ENCODE measurements at regions not wholly inside any gene's neighbourhood (a gene's known extent, or its start where the extent isn't known, plus 50 kb on each side); places are given as distances from the start of the nearest gene placed in this dataset.

- no peak overlapping the region for H3K27ac ChIP-seq (ENCODE audit: low read depth in 1 of 2, low read length in 2 of 2)
- H3K27me3 ChIP-seq (ENCODE audit: control insufficient read depth in 1 of 2, insufficient read depth in 2 of 2, low read length in 1 of 2): no peaks in the 10 kb centered on the region
- intact Hi-C loops (cut with DNase I): no loop called here
- H3K4me3 ChIP-seq (ENCODE audit: low read length in 2 of 2): no peak overlapping the region
- no peak for ATAC-seq (ENCODE audit: low FRiP score)
- H3K4me1 ChIP-seq (ENCODE audit: control insufficient read depth in 1 of 2, insufficient read depth in 2 of 2, low read length in 2 of 2): no peaks in the 10 kb centered on the region
- no peaks in the 10 kb centered on the region for H3K9me3 ChIP-seq (ENCODE audit: control insufficient read depth, low read length)
- no peak for DNase-seq
- WGBS, 2 donors: 77 to 83% methylated on average over 4 of the region's 4 CpGs
- no peaks in the 10 kb centered on the region for H3K36me3 ChIP-seq (ENCODE audit: control insufficient read depth in 1 of 2, insufficient read depth in 2 of 2, low read length in 1 of 2)
Observed at GRCh38 chr18:42289526-42289925, 334.5 kb downstream of the PIK3C3 start.

- 67 to 69% methylated on average over 7 of the region's 7 CpGs for WGBS, 2 donors
- Histone ChIP-seq H3K4me3 (ENCODE audit: low read length in 2 of 2) (no peak overlapping the region), H3K27ac (ENCODE audit: low read depth in 1 of 2, low read length in 2 of 2) (no peak overlapping the region), H3K36me3 (ENCODE audit: control insufficient read depth in 1 of 2, insufficient read depth in 2 of 2, low read length in 1 of 2) (no peaks in the 10 kb centered on the region), H3K9me3 (ENCODE audit: control insufficient read depth, low read length) (no peaks in the 10 kb centered on the region), H3K4me1 (ENCODE audit: control insufficient read depth in 1 of 2, insufficient read depth in 2 of 2, low read length in 2 of 2) (no peaks in the 10 kb centered on the region), H3K27me3 (ENCODE audit: control insufficient read depth in 1 of 2, insufficient read depth in 2 of 2, low read length in 1 of 2) (no peaks in the 10 kb centered on the region)
- DNase-seq (no peak), ATAC-seq (ENCODE audit: low FRiP score) (no peak)
- intact Hi-C loops (cut with DNase I): no loop called here
Observed at GRCh38 chr18:42290318-42291307, 335.6 kb downstream of the PIK3C3 start.

GRCh38 chr18:42292654-42293053 lies 337.6 kb downstream of the PIK3C3 start:
- H3K27me3 ChIP-seq (ENCODE audit: control insufficient read depth in 1 of 2, insufficient read depth in 2 of 2, low read length in 1 of 2): no peaks in the 10 kb centered on the region
- no peak for DNase-seq
- H3K4me3 ChIP-seq (ENCODE audit: low read length in 2 of 2): no peak overlapping the region
- no peaks in the 10 kb centered on the region for H3K9me3 ChIP-seq (ENCODE audit: control insufficient read depth, low read length)
- no peaks in the 10 kb centered on the region for H3K4me1 ChIP-seq (ENCODE audit: control insufficient read depth in 1 of 2, insufficient read depth in 2 of 2, low read length in 2 of 2)
- H3K36me3 ChIP-seq (ENCODE audit: control insufficient read depth in 1 of 2, insufficient read depth in 2 of 2, low read length in 1 of 2): no peaks in the 10 kb centered on the region
- no peak for ATAC-seq (ENCODE audit: low FRiP score)
- intact Hi-C loops (cut with DNase I): no loop called here
- WGBS, 2 donors: 84 to 87% methylated on average over 2 of the region's 2 CpGs
- no peak overlapping the region for H3K27ac ChIP-seq (ENCODE audit: low read depth in 1 of 2, low read length in 2 of 2)

- Histone ChIP-seq H3K36me3 (ENCODE audit: control insufficient read depth in 1 of 2, insufficient read depth in 2 of 2, low read length in 1 of 2) (no peaks in the 10 kb centered on the region), H3K4me3 (ENCODE audit: low read length in 2 of 2) (no peak overlapping the region), H3K9me3 (ENCODE audit: control insufficient read depth, low read length) (no peaks in the 10 kb centered on the region), H3K4me1 (ENCODE audit: control insufficient read depth in 1 of 2, insufficient read depth in 2 of 2, low read length in 2 of 2) (no peaks in the 10 kb centered on the region), H3K27me3 (ENCODE audit: control insufficient read depth in 1 of 2, insufficient read depth in 2 of 2, low read length in 1 of 2) (no peaks in the 10 kb centered on the region), H3K27ac (ENCODE audit: low read depth in 1 of 2, low read length in 2 of 2) (no peak overlapping the region)
- ATAC-seq (ENCODE audit: low FRiP score): no peak
- intact Hi-C loops (cut with DNase I): no loop called here
- WGBS, 2 donors: 94 to 95% methylated on average over 1 of the region's 1 CpG
- DNase-seq: no peak
Observed at GRCh38 chr18:42296192-42296591, 341.2 kb downstream of the PIK3C3 start.

- no peak overlapping the region for H3K27ac ChIP-seq (ENCODE audit: low read depth in 1 of 2, low read length in 2 of 2)
- H3K27me3 ChIP-seq (ENCODE audit: control insufficient read depth in 1 of 2, insufficient read depth in 2 of 2, low read length in 1 of 2): no peaks in the 10 kb centered on the region
- no peak for ATAC-seq (ENCODE audit: low FRiP score)
- H3K4me1 ChIP-seq (ENCODE audit: control insufficient read depth in 1 of 2, insufficient read depth in 2 of 2, low read length in 2 of 2): no peaks in the 10 kb centered on the region
- no peak overlapping the region for H3K4me3 ChIP-seq (ENCODE audit: low read length in 2 of 2)
- intact Hi-C loops (cut with DNase I): no loop called here
- H3K9me3 ChIP-seq (ENCODE audit: control insufficient read depth, low read length): no peaks in the 10 kb centered on the region
- no peaks in the 10 kb centered on the region for H3K36me3 ChIP-seq (ENCODE audit: control insufficient read depth in 1 of 2, insufficient read depth in 2 of 2, low read length in 1 of 2)
- DNase-seq: no peak
Observed at GRCh38 chr18:42296723-42297122, 341.7 kb downstream of the PIK3C3 start.

- 14 to 15% methylated on average over 15 of the region's 15 CpGs for WGBS, 2 donors
- H3K27ac ChIP-seq (ENCODE audit: low read depth in 1 of 2, low read length in 2 of 2): no peak overlapping the region
- peak overlapping the region in 1 of 2 donors; percentile 5 for H3K4me3 ChIP-seq (ENCODE audit: low read length in 2 of 2)
- intact Hi-C loops (cut with DNase I): no loop called here
- no peaks in the 10 kb centered on the region for H3K36me3 ChIP-seq (ENCODE audit: control insufficient read depth in 1 of 2, insufficient read depth in 2 of 2, low read length in 1 of 2)
- peak; percentile 93 for ATAC-seq (ENCODE audit: low FRiP score)
- no peaks in the 10 kb centered on the region for H3K9me3 ChIP-seq (ENCODE audit: control insufficient read depth, low read length)
- no peaks in the 10 kb centered on the region for H3K27me3 ChIP-seq (ENCODE audit: control insufficient read depth in 1 of 2, insufficient read depth in 2 of 2, low read length in 1 of 2)
- peak; percentile 72 to 86 for DNase-seq
- H3K4me1 ChIP-seq (ENCODE audit: control insufficient read depth in 1 of 2, insufficient read depth in 2 of 2, low read length in 2 of 2): no peaks in the 10 kb centered on the region
Observed at GRCh38 chr18:42298759-42299675, 344.0 kb downstream of the PIK3C3 start.

- Histone ChIP-seq H3K4me3 (ENCODE audit: low read length in 2 of 2) (no peak overlapping the region), H3K4me1 (ENCODE audit: control insufficient read depth in 1 of 2, insufficient read depth in 2 of 2, low read length in 2 of 2) (no peaks in the 10 kb centered on the region), H3K36me3 (ENCODE audit: control insufficient read depth in 1 of 2, insufficient read depth in 2 of 2, low read length in 1 of 2) (no peaks in the 10 kb centered on the region), H3K27me3 (ENCODE audit: control insufficient read depth in 1 of 2, insufficient read depth in 2 of 2, low read length in 1 of 2) (no peaks in the 10 kb centered on the region), H3K9me3 (ENCODE audit: control insufficient read depth, low read length) (peaks cover 3% of the 10 kb centered on the region), H3K27ac (ENCODE audit: low read depth in 1 of 2, low read length in 2 of 2) (no peak overlapping the region)
- 86 to 90% methylated on average over 3 of the region's 3 CpGs for whole genome bisulfite sequencing, 2 donors
- ATAC-seq (ENCODE audit: low FRiP score): no peak
- intact Hi-C loops (cut with DNase I): no loop called here
- DNase-seq: no peak
Observed at GRCh38 chr18:42305869-42306593, 351.0 kb downstream of the PIK3C3 start.

- Histone ChIP-seq H3K27ac (ENCODE audit: low read depth in 1 of 2, low read length in 2 of 2) (no peak overlapping the region), H3K9me3 (ENCODE audit: control insufficient read depth, low read length) (peaks cover 5% of the 10 kb centered on the region), H3K36me3 (ENCODE audit: control insufficient read depth in 1 of 2, insufficient read depth in 2 of 2, low read length in 1 of 2) (no peaks in the 10 kb centered on the region), H3K4me1 (ENCODE audit: control insufficient read depth in 1 of 2, insufficient read depth in 2 of 2, low read length in 2 of 2) (no peaks in the 10 kb centered on the region), H3K4me3 (ENCODE audit: low read length in 2 of 2) (no peak overlapping the region), H3K27me3 (ENCODE audit: control insufficient read depth in 1 of 2, insufficient read depth in 2 of 2, low read length in 1 of 2) (no peaks in the 10 kb centered on the region)
- ATAC-seq (ENCODE audit: low FRiP score) (no peak), DNase-seq (no peak)
- intact Hi-C loops (cut with DNase I): no loop called here
Observed at GRCh38 chr18:42306594-42306980, 351.6 kb downstream of the PIK3C3 start.

Data from aorta (tissue), 5 donors.